Omental fat pad (tissue), 3 donors: ENCODE measurements at regions not wholly inside any gene's neighbourhood (a gene's known extent, or its start where the extent isn't known, plus 50 kb on each side); places are given as distances from the start of the nearest gene placed in this dataset.

Experiments used
- ATAC-seq: fragments of 150-250 bp; one replicate; pipeline ENCODE4 v1.9.1; 2016; ENCODE audit warnings: mild to moderate bottlenecking, moderate library complexity; ENCODE audit not compliant: low FRiP score
- DNase-seq: peaks from one replicate; pipeline ENCODE4 v3.0.0-alpha.2; 2019; ENCODE audit warnings: low spot score
- TF ChIP-seq, protein P1 (sequence below), 3 donors: fragments of 450-650 bp; IDR thresholded peaks; one replicate each; pipeline ENCODE4 v1.5.1; 2016 to 2017; ENCODE audit warnings: antibody characterized with exemption in 3 of 3, mild to moderate bottlenecking in 3 of 3, moderate library complexity in 2 of 3

DNA sequence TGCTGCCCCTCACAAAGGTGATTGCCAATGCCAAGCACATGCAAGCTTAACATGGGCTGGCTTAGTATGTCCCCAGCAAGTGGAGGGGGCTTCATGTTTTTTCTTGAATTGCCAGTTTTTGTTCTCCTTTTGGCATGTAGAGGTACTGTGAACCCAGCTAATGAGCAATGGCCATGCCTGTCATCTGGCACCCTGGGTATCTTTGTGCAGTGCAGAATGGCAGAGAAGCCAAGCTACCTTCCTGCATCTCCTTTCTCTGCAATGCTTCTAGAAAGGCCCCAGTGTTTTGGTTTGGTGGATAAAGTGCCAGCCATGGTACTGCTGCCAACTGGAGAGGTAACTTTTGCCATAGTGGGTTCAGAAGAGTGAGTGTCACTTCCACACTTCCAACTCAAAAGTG lies 576.9 kb downstream of the CMPK2 start:
- ATAC-seq (no peak), DNase-seq (no peak)
- TF ChIP-seq, protein P1, sequence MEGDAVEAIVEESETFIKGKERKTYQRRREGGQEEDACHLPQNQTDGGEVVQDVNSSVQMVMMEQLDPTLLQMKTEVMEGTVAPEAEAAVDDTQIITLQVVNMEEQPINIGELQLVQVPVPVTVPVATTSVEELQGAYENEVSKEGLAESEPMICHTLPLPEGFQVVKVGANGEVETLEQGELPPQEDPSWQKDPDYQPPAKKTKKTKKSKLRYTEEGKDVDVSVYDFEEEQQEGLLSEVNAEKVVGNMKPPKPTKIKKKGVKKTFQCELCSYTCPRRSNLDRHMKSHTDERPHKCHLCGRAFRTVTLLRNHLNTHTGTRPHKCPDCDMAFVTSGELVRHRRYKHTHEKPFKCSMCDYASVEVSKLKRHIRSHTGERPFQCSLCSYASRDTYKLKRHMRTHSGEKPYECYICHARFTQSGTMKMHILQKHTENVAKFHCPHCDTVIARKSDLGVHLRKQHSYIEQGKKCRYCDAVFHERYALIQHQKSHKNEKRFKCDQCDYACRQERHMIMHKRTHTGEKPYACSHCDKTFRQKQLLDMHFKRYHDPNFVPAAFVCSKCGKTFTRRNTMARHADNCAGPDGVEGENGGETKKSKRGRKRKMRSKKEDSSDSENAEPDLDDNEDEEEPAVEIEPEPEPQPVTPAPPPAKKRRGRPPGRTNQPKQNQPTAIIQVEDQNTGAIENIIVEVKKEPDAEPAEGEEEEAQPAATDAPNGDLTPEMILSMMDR (IDR thresholded peaks at IDR 0.05), result no peak

- ATAC-seq (no peak), DNase-seq (no peak)
- TF ChIP-seq, protein P1 (IDR thresholded peaks at IDR 0.05), result no peak
These were observed 575.3 kb downstream of the CMPK2 start for GRCh38 chr2:6290217-6291015.

DNA sequence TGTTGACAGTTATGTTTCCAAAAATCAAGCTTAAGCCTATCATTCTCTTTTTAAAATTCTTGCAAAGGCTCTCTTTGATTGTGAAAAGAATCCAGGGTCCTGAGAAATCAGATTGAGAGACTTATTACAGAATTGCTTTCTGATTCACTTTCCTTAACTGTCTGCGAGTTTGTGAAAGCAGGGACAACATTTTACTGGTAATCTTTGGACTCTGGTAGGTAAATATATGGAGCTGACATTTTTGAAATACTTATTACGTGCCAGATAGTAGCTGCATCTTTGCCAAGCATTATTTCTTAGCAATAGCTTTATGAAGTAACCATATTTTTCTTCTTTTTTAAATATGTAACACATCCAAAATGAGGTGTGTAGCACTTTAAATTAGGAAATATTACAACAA lies 570.9 kb downstream of the CMPK2 start:
- TF ChIP-seq, protein P1 (IDR thresholded peaks at IDR 0.05), result no peak
- DNase-seq, result no peak
- ATAC-seq, result no peak

DNA sequence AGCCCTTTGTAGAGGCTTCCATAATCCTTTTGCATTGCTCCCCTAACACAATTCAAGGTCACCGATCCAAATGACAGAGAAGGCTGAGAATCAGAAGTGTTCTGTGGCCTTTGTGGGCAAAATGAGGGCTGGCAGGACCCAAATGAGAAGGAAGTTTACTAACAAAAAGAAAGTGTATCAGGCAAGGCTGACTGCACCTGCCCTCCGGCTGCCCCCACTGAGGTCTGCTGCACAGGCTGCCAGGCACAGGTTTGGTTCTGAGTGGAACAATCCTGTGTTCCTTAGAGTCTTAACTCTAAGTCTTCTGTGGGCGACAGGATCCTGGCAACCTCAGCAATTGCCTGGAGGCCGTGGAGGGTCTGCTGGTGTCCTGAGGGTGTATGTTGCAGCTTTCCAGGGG lies 568.5 kb downstream of the CMPK2 start:
- no peak for ATAC-seq
- TF ChIP-seq, protein P1 (IDR thresholded peaks at IDR 0.05), result no peak
- DNase-seq, result no peak

DNA sequence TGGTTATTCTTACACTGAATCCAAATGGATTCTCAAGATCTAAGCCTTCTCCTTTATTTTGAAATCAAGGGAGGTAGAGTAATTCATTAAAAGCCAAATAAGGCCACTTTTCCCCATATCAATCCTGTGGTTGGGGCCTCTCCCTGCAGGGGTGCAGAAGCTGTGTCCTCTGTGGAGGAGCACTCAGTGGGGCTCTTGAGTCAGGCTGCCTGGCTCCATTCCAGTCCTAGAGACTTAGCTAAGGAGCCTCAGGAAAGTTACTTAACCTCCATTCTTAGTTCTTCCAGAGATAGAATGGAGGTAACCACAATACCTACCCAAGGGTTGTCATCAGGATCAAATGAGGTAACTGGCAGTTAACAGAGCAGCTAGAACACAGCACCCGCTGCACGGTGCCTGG lies 564.3 kb downstream of the CMPK2 start:
- DNase-seq (no peak), ATAC-seq (no peak)
- TF ChIP-seq, protein P1 (IDR thresholded peaks at IDR 0.05), result no peak

GRCh38 chr2:6308986-6309385 lies 556.7 kb downstream of the CMPK2 start:
- TF ChIP-seq, protein P1 (IDR thresholded peaks at IDR 0.05), result no peak
- no peak for DNase-seq
- ATAC-seq, result no peak
